Kidney (tissue), 13 donors: ENCODE measurements at regions not wholly inside any gene's neighbourhood (a gene's known extent, or its start where the extent isn't known, plus 50 kb on each side); places are given as distances from the start of the nearest gene placed in this dataset.

Experiments
- DNase-seq, 5 donors: peaks; one replicate each; pipeline ENCODE4 v3.0.0-alpha.2; 2013 to 2020
- FAIRE-seq: peaks from 2 replicates; lab custom pipeline; 2012; peaks lifted over from hg19 to GRCh38; lab: Jason Lieb, UNC
- H3K27ac ChIP-seq, 2 donors: one replicate each; pipeline ENCODE4 v1.7.0; 2013; ENCODE audit warnings: low read depth in 2 of 2, low read length in 2 of 2, inconsistent platforms in 1 of 2
- H3K27me3 ChIP-seq: one replicate; pipeline ENCODE4 v1.7.1; 2013; ENCODE audit warnings: low read length, inconsistent platforms; ENCODE audit not compliant: control insufficient read depth, insufficient read depth
- H3K36me3 ChIP-seq, 3 donors: one replicate each; pipeline versions ENCODE4 v1.7.0 to v1.7.1; 2013; ENCODE audit warnings: low read length in 3 of 3, control low read depth in 1 of 3, inconsistent platforms in 1 of 3; ENCODE audit not compliant: insufficient read depth in 3 of 3, control insufficient read depth in 2 of 3
- H3K4me1 ChIP-seq, 3 donors: one replicate each; pipeline versions ENCODE4 v1.7.0 to v1.7.1; 2013; ENCODE audit warnings: low read length in 3 of 3, inconsistent platforms in 1 of 3, low read depth in 1 of 3; ENCODE audit not compliant: control insufficient read depth in 2 of 3, insufficient read depth in 2 of 3
- H3K4me3 ChIP-seq, 3 donors: one replicate each; pipeline versions ENCODE4 v1.7.0 to v1.8.1; 2013; ENCODE audit warnings: low read length in 3 of 3, control low read depth in 1 of 3, inconsistent platforms in 1 of 3
- H3K9ac ChIP-seq, 3 donors: one replicate each; pipeline versions ENCODE4 v1.7.0 to v1.7.1; 2013; ENCODE audit warnings: low read length in 3 of 3, control low read depth in 1 of 3, inconsistent platforms in 1 of 3
- H3K9me3 ChIP-seq, 3 donors: one replicate each; pipeline versions ENCODE4 v1.7.0 to v1.7.1; 2013; ENCODE audit warnings: low read length in 3 of 3, control low read depth in 1 of 3, inconsistent platforms in 1 of 3; ENCODE audit not compliant: control insufficient read depth in 2 of 3, insufficient read depth in 1 of 3
- intact Hi-C: fragments of 100-400 bp; cut with DNase I; formaldehyde crosslinking; loops from one replicate; pipeline ENCODE4 v1.11.1; 2022
- TF ChIP-seq, protein P1 (sequence below): IDR thresholded peaks from 3 replicates; pipeline ENCODE4 v1.5.1; 2012; ENCODE audit warnings: mild to moderate bottlenecking, moderate library complexity, borderline replicate concordance; ENCODE audit not compliant: insufficient read depth; ENCODE audit errors: extremely low read depth
- donor health status: control.
- donor health status: control.
- donor health status: control.
- donor health status: control.
- donor health status: control.
- donor health status: DM: yes; HTN: yes; CAD: no.
- donor health status: Normal renal cell carcinoma (clear cell type).

DNA sequence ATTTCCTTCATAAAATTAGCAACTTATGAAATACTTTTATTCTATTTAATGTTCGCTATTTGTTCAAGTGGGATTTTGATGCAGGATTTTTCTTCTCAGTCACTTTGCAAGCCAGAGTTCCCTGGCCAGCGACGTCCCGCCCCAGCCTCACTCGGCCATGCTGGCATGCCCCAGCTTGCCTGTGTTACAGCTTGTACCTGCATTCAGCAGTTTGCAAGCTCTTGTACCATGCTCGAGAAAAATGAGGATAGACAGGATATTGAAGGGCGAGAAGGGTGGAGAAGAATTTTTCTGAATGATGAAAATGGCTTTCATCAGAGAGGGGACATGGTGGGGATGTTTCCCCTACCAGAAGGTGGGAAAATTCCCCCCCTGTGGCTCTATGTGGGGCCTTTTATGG is 2180.2 kb upstream of the PCDH20 start:
- H3K27me3 ChIP-seq = no peaks in the 10 kb centered on the region
- H3K9ac ChIP-seq = no peak overlapping the region
- H3K4me1 ChIP-seq = no peaks in the 10 kb centered on the region
- H3K4me3 ChIP-seq = no peak overlapping the region
- no peaks in the 10 kb centered on the region for H3K9me3 ChIP-seq
- FAIRE-seq = no peak
- TF ChIP-seq, protein P1, sequence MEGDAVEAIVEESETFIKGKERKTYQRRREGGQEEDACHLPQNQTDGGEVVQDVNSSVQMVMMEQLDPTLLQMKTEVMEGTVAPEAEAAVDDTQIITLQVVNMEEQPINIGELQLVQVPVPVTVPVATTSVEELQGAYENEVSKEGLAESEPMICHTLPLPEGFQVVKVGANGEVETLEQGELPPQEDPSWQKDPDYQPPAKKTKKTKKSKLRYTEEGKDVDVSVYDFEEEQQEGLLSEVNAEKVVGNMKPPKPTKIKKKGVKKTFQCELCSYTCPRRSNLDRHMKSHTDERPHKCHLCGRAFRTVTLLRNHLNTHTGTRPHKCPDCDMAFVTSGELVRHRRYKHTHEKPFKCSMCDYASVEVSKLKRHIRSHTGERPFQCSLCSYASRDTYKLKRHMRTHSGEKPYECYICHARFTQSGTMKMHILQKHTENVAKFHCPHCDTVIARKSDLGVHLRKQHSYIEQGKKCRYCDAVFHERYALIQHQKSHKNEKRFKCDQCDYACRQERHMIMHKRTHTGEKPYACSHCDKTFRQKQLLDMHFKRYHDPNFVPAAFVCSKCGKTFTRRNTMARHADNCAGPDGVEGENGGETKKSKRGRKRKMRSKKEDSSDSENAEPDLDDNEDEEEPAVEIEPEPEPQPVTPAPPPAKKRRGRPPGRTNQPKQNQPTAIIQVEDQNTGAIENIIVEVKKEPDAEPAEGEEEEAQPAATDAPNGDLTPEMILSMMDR = no peak
- intact Hi-C loops = no loop called here
- H3K36me3 ChIP-seq = no peaks in the 10 kb centered on the region
- no peak overlapping the region for H3K27ac ChIP-seq
- DNase-seq = no peak

DNA sequence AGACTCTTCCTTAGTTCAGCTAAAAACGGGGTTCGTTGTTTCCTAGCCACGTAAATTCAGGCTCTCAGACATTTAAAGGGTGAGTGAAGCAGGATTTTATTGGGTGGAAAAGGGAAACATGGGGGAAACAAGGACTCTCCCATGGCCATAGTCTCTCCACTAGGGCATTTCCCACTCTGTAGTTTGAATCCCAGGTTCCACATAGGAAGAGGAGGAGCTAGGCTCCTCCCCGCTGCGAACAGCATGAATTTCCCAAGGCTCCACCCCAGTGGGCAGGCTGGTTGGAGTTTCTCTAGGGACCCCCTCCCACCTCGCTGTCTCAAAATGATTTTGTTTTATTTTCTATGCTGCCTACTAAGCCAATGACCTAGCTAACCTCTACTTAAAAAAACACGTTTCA is 2170.8 kb upstream of the PCDH20 start:
- H3K36me3 ChIP-seq = no peaks in the 10 kb centered on the region
- no peaks in the 10 kb centered on the region for H3K4me1 ChIP-seq
- H3K9me3 ChIP-seq = peaks cover 0 to 5% (median 0%) of the 10 kb centered on the region in 3 donors
- H3K4me3 ChIP-seq = no peak overlapping the region
- H3K9ac ChIP-seq = no peak overlapping the region
- intact Hi-C loops = no loop called here
- no peak for FAIRE-seq
- TF ChIP-seq, protein P1 = no peak
- DNase-seq = no peak
- no peak overlapping the region for H3K27ac ChIP-seq
- H3K27me3 ChIP-seq = no peaks in the 10 kb centered on the region

DNA sequence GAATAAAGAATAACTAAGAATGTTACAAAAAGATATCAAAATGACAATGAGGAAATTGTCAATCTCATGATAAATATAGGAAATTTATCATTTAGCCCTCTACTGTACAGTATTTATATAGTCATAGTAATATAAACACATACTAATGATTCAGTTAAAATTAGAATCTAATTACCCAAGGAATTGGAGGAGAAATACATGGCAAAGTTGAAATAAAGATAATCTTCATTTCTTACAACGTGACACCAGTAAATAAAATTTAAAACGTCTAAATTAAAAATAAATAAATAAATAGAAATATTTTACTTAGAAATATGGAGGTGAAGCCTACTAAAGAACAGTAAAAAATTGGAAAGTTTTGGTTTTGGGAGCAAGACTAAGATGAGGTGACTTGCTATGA is 2163.1 kb upstream of the PCDH20 start:
- no peaks in the 10 kb centered on the region for H3K27me3 ChIP-seq
- no peak overlapping the region for H3K4me3 ChIP-seq
- H3K36me3 ChIP-seq = no peaks in the 10 kb centered on the region
- FAIRE-seq (no peak), DNase-seq (no peak)
- TF ChIP-seq, protein P1 = no peak
- H3K9me3 ChIP-seq = peaks cover 0 to 5% (median 0%) of the 10 kb centered on the region in 3 donors
- no peaks in the 10 kb centered on the region for H3K4me1 ChIP-seq
- H3K9ac ChIP-seq = no peak overlapping the region
- no peak overlapping the region for H3K27ac ChIP-seq
- intact Hi-C loops = no loop called here

DNA sequence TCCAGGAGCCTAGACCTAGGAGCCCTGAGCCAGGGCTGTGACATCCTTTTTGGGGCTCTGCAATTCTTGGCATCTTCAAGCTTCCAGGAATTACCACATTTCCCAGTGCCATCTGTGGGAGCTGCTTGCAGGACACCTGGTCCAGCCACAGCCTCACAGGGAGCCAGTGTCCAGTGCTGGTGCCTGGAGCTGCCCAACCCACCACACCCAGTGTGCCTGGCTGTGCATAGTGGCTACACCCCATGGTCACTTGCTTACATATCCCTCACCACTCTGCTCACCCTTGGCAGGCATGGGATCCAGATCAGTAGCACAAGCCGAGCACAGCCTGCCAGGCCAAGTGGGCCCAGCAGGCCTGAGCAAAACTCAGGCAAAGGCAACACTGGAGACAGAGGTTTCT is 2151.4 kb upstream of the PCDH20 start:
- Histone ChIP-seq H3K4me1 (no peaks in the 10 kb centered on the region), H3K4me3 (no peak overlapping the region), H3K9me3 (no peaks in the 10 kb centered on the region), H3K27me3 (no peaks in the 10 kb centered on the region), H3K36me3 (no peaks in the 10 kb centered on the region), H3K9ac (no peak overlapping the region), H3K27ac (no peak overlapping the region)
- intact Hi-C loops = no loop called here
- no peak for FAIRE-seq
- peak in 1 of 5 donors; percentile 47 for DNase-seq
- TF ChIP-seq, protein P1 = no peak
